ENCODE measurements at regions not wholly inside any gene's neighbourhood (a gene's known extent, or its start where the extent isn't known, plus 50 kb on each side); places are given as distances from the start of the nearest gene placed in this dataset.
"Not testable (repeated sequence)": the region's sequence is repeated elsewhere in the genome, so short reads cannot be mapped to it uniquely, and the experiment has no call there.

DNA sequence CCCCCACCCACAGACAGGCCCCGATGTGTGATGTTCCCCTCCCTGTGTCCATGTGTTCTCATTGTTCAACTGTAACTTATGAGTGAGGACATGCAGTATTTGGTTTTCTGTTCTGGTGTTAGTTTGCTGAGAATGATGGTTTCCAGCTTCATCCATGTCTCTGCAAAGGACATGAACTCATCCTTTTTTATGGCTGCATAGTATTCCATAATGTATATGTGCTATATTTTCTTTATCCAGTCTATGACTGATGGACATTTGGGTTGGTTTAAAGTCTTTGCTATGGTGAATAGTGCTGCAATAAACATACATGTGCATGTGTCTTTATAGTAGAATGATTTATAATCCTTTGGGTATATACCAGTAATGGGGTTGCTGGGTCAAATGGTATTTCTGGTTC lies 194.1 kb upstream of the CXCL12 start:
- H3K79me2 ChIP-seq (ENCODE audit: control insufficient read depth, insufficient read depth, low read length); H3K9ac ChIP-seq (ENCODE audit: insufficient read depth in 1 of 2, low read depth in 2 of 2, low read length in 2 of 2); intact Hi-C loops (cut with micrococcal nuclease); H2AFZ ChIP-seq (ENCODE audit: low read depth, low read length); H4K20me1 ChIP-seq (replicated peaks; ENCODE audit: control insufficient read depth, insufficient read depth, low read length); ATAC-seq; H3K4me3 ChIP-seq; BruUV-seq (replicated peaks); H3K27ac ChIP-seq (ENCODE audit: extremely low read depth, low read depth, low read length); H3K36me3 ChIP-seq (ENCODE audit: control insufficient read depth, insufficient read depth, low read length); H3K4me1 ChIP-seq (replicated peaks in 1 of 2; ENCODE audit: control insufficient read depth in 2 of 2, insufficient read depth in 2 of 2, low read length in 2 of 2); DNase-seq (ENCODE audit: extremely low read depth in 1 of 4, low spot score in 3 of 4); H3K9me3 ChIP-seq (replicated peaks; ENCODE audit: control insufficient read depth, insufficient read depth, low read depth, low read length); FAIRE-seq; H3K4me2 ChIP-seq (ENCODE audit: insufficient read depth, low read length); in situ Hi-C loops (cut with MboI); H3K9me1 ChIP-seq (ENCODE audit: control insufficient read depth, insufficient read depth, low read length); POLR2A ChIA-PET; CTCF ChIA-PET (ENCODE audit: low intra/inter-chr PET ratio): not testable (repeated sequence)
- TF ChIP-seq ZNF146 (CRISPR knock-in tag; IDR thresholded peaks at IDR 0.05; ENCODE audit: unreplicated experiment) (peak; percentile 64), RBM25 (IDR thresholded peaks at IDR 0.05; ENCODE audit: low read depth, low read length, severe bottlenecking) (peak; percentile 15)
- 12% methylated on average over 1 of the region's 1 CpG for WGBS (ENCODE audit: insufficient coverage, low coverage, missing lambda C conversion rate)
- peaks cover 0 to 13% of the 10 kb centered on the region in 2 experiments; a peak in 2 of 5 replicates for H3K27me3 ChIP-seq (ENCODE audit: control insufficient read depth in 2 of 2, insufficient read depth in 2 of 2, low read length in 2 of 2)

DNA sequence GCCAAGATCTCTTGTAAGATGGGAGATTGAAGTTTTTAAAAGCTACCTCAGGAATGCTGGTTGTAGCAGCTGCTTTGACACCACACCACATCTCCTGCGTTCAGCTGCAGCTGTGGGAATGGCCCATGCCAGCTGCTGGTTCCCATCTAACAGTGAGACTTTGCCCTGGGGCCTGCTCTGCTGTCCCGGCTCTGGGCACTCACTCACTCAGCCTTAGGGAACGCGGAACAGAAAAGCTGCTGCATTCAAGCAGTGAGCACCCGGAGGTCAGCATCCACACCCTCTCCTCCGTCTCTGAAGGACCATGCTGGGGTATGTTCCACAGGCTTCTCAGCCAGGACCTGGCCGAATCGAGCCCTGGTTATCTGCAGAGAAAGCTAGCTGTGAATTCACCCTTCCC lies 197.1 kb upstream of the CXCL12 start:
- no TSS peak for BruUV-seq (replicated peaks)
- FAIRE-seq (no peak), ATAC-seq (no peak), DNase-seq (ENCODE audit: extremely low read depth in 1 of 4, low spot score in 3 of 4) (no peak)
- Histone ChIP-seq H3K36me3 (ENCODE audit: control insufficient read depth, insufficient read depth, low read length) (no peaks in the 10 kb centered on the region), H3K4me1 (replicated peaks in 1 of 2; ENCODE audit: control insufficient read depth in 2 of 2, insufficient read depth in 2 of 2, low read length in 2 of 2) (no peaks in the 10 kb centered on the region), H3K4me2 (ENCODE audit: insufficient read depth, low read length) (no peak overlapping the region), H3K9me1 (ENCODE audit: control insufficient read depth, insufficient read depth, low read length) (no peaks in the 10 kb centered on the region), H3K27me3 (ENCODE audit: control insufficient read depth in 2 of 2, insufficient read depth in 2 of 2, low read length in 2 of 2) (peaks cover 0 to 4% of the 10 kb centered on the region in 2 experiments; a peak in 1 of 5 replicates), H3K4me3 (no peak overlapping the region), H3K9me3 (replicated peaks; ENCODE audit: control insufficient read depth, insufficient read depth, low read depth, low read length) (no peaks in the 10 kb centered on the region), H4K20me1 (replicated peaks; ENCODE audit: control insufficient read depth, insufficient read depth, low read length) (no peaks in the 10 kb centered on the region), H3K27ac (ENCODE audit: extremely low read depth, low read depth, low read length) (no peak overlapping the region), H2AFZ (ENCODE audit: low read depth, low read length) (no peak overlapping the region), H3K9ac (ENCODE audit: insufficient read depth in 1 of 2, low read depth in 2 of 2, low read length in 2 of 2) (0 out of 4 replicates have a peak overlapping the region, but pooled peaks of 1 of the 2 experiments have one; percentile 9), H3K79me2 (ENCODE audit: control insufficient read depth, insufficient read depth, low read length) (no peaks in the 10 kb centered on the region)
- WGBS (ENCODE audit: insufficient coverage, low coverage, missing lambda C conversion rate): 1% methylated on average over 8 of the region's 8 CpGs
- intact Hi-C loops (cut with micrococcal nuclease) (no loop called here), in situ Hi-C loops (cut with MboI) (no loop called here)
- CTCF ChIA-PET (ENCODE audit: low intra/inter-chr PET ratio): no interaction called here
- POLR2A ChIA-PET: no interaction called here
- TF ChIP-seq PTBP1 (IDR thresholded peaks at IDR 0.05; ENCODE audit: low read depth, low read length): no peak
- TF ChIP-seq KLF1 (tag; IDR thresholded peaks at IDR 0.05): no peak
- TF ChIP-seq CSDE1 (IDR thresholded peaks at IDR 0.05): no peak
- no peak for TF ChIP-seq SNRNP70 (optimal IDR thresholded peaks at IDR 0.05; ENCODE audit: low read depth, low read length)
- TF ChIP-seq ZNF717 (CRISPR knock-in tag; IDR thresholded peaks at IDR 0.05): no peak
- TF ChIP-seq, protein P1, sequence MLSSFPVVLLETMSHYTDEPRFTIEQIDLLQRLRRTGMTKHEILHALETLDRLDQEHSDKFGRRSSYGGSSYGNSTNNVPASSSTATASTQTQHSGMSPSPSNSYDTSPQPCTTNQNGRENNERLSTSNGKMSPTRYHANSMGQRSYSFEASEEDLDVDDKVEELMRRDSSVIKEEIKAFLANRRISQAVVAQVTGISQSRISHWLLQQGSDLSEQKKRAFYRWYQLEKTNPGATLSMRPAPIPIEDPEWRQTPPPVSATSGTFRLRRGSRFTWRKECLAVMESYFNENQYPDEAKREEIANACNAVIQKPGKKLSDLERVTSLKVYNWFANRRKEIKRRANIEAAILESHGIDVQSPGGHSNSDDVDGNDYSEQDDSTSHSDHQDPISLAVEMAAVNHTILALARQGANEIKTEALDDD (IDR thresholded peaks at IDR 0.05): no peak
- TF ChIP-seq, protein P2, sequence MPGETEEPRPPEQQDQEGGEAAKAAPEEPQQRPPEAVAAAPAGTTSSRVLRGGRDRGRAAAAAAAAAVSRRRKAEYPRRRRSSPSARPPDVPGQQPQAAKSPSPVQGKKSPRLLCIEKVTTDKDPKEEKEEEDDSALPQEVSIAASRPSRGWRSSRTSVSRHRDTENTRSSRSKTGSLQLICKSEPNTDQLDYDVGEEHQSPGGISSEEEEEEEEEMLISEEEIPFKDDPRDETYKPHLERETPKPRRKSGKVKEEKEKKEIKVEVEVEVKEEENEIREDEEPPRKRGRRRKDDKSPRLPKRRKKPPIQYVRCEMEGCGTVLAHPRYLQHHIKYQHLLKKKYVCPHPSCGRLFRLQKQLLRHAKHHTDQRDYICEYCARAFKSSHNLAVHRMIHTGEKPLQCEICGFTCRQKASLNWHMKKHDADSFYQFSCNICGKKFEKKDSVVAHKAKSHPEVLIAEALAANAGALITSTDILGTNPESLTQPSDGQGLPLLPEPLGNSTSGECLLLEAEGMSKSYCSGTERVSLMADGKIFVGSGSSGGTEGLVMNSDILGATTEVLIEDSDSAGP (CRISPR knock-in tag; IDR thresholded peaks at IDR 0.05): no peak
- TF ChIP-seq HIVEP1 (CRISPR knock-in tag; IDR thresholded peaks at IDR 0.05): no peak
- no peak for TF ChIP-seq BCOR (IDR thresholded peaks at IDR 0.05)
- TF ChIP-seq ARID3B (CRISPR knock-in tag; IDR thresholded peaks at IDR 0.05; ENCODE audit: borderline replicate concordance): no peak
- no peak for TF ChIP-seq ZNF384 (IDR thresholded peaks at IDR 0.05; ENCODE audit: low read depth, low read length)
- no peak for TF ChIP-seq DACH1 (IDR thresholded peaks at IDR 0.05; ENCODE audit: partially characterized antibody)

Data from K562 (cell line).